Thoracic aorta (tissue), 2 donors: ENCODE measurements at regions not wholly inside any gene's neighbourhood (a gene's known extent, or its start where the extent isn't known, plus 50 kb on each side); places are given as distances from the start of the nearest gene placed in this dataset.
"Not testable (repeated sequence)": the region's sequence is repeated elsewhere in the genome, so short reads cannot be mapped to it uniquely, and the experiment has no call there.

Source experiments
- ATAC-seq: fragments of 150-250 bp; one replicate; pipeline ENCODE4 v1.8.0; 2017; ENCODE audit warnings: low read depth; ENCODE audit not compliant: insufficient number of reproducible peaks, low FRiP score
- DNase-seq: peaks from one replicate; pipeline ENCODE4 v3.0.0-alpha.2; 2020; ENCODE audit warnings: low spot score
- H3K27ac ChIP-seq, 2 donors: fragments of 200-600 bp; sonication (generic); 1 replicate in 1 of 2; 2 replicates in 1 of 2; pipeline ENCODE4 v1.5.1; 2016; ENCODE audit warnings: mild to moderate bottlenecking in 2 of 2, moderate library complexity in 2 of 2
- H3K27me3 ChIP-seq: fragments of 200-600 bp; sonication (generic); replicated peaks from 2 replicates; pipeline ENCODE4 v1.6.0; 2016; ENCODE audit warnings: mild to moderate bottlenecking; ENCODE audit not compliant: insufficient read depth
- H3K36me3 ChIP-seq: fragments of 200-600 bp; sonication (generic); one replicate; pipeline ENCODE4 v1.5.1; 2016
- H3K4me1 ChIP-seq, 2 donors: fragments of 200-600 bp; sonication (generic); 1 replicate in 1 of 2; 2 replicates in 1 of 2; pipeline versions ENCODE4 v1.5.1 to v1.6.0; 2016; ENCODE audit warnings: low read depth in 2 of 2, mild to moderate bottlenecking in 1 of 2; ENCODE audit not compliant: control insufficient read depth in 1 of 2
- H3K4me3 ChIP-seq: fragments of 200-600 bp; sonication (generic); 2 replicates; pipeline ENCODE4 v1.5.1; 2016; ENCODE audit warnings: mild to moderate bottlenecking
- H3K9me3 ChIP-seq: fragments of 200-600 bp; sonication (generic); 2 replicates; pipeline ENCODE4 v1.5.1; 2016
- TF ChIP-seq, protein P1 (sequence below): fragments of 200-600 bp; sonication (generic); IDR thresholded peaks from one replicate; pipeline ENCODE4 v1.5.1; 2019; ENCODE audit warnings: antibody characterized with exemption

DNA sequence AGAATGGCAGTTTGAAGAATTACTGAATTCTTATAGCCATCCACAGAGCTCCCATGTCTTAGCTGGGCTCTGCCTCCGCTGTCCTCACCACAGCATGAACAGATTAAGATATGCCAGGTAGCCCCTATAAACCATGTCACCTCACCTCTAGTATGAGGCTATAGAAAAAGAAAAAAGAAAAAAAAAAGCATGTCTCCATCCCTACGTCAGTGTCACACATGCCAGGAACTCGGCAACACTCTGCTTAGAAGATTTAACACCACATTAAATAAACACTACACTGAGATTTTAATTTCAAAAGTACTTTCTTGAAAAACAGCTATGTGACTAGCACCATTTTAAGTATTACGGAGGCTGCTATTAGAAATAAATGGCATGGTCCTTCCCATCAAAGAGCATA lies 149.4 kb downstream of the CAPZA3 start:
- no peaks in the 10 kb centered on the region for H3K9me3 ChIP-seq
- no peak overlapping the region for H3K4me3 ChIP-seq
- peaks cover 0 to 8% of the 10 kb centered on the region in 2 donors for H3K4me1 ChIP-seq
- H3K27me3 ChIP-seq: no peaks in the 10 kb centered on the region
- TF ChIP-seq, protein P1, sequence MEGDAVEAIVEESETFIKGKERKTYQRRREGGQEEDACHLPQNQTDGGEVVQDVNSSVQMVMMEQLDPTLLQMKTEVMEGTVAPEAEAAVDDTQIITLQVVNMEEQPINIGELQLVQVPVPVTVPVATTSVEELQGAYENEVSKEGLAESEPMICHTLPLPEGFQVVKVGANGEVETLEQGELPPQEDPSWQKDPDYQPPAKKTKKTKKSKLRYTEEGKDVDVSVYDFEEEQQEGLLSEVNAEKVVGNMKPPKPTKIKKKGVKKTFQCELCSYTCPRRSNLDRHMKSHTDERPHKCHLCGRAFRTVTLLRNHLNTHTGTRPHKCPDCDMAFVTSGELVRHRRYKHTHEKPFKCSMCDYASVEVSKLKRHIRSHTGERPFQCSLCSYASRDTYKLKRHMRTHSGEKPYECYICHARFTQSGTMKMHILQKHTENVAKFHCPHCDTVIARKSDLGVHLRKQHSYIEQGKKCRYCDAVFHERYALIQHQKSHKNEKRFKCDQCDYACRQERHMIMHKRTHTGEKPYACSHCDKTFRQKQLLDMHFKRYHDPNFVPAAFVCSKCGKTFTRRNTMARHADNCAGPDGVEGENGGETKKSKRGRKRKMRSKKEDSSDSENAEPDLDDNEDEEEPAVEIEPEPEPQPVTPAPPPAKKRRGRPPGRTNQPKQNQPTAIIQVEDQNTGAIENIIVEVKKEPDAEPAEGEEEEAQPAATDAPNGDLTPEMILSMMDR: no peak
- no peak overlapping the region for H3K27ac ChIP-seq
- no peak for DNase-seq
- no peaks in the 10 kb centered on the region for H3K36me3 ChIP-seq
- ATAC-seq: no peak

DNA sequence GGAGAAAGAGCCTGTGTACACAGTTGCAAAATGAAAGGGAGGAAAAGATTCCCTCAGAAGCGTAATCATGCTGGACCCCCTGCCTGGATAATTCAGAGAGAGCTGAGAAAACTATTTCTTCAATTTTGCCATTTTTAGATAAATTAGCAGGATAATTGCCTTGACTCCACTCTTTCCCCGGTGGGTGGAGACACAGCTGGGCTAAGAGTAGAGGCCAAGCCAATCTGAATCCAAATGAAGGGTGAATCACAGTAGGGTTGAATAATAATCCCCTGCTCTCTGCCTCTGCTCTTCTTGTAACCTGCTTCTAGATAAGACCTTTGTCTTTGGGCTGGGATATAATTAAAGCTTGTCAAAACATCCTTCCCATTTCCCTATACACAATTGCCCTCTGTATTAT lies 150.1 kb downstream of the CAPZA3 start:
- no peak for DNase-seq
- no peaks in the 10 kb centered on the region for H3K27me3 ChIP-seq
- H3K4me3 ChIP-seq: no peak overlapping the region
- H3K9me3 ChIP-seq: no peaks in the 10 kb centered on the region
- TF ChIP-seq, protein P1: no peak
- no peak for ATAC-seq
- no peaks in the 10 kb centered on the region for H3K36me3 ChIP-seq
- H3K4me1 ChIP-seq: peaks cover 0 to 8% of the 10 kb centered on the region in 2 donors
- no peak overlapping the region for H3K27ac ChIP-seq

DNA sequence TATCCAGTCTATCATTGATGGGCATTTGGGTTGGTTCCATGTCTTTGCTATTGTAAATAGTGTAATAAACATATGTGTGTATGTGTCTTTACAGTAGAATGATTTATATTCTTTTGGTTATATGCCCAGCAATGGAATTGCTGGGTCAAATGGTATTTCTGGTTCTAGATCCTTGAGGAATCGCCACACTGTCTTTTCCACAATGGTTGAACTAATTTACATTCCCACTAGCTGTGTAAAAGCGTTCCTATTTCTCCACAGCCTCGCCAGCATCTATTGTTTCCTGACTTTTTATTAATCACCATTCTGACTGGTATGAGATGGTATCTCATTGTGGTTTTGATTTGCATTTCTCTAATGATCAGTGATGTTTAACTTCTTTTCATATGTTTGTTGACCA lies 152.7 kb downstream of the CAPZA3 start:
- not testable (repeated sequence) for H3K9me3 ChIP-seq, DNase-seq, H3K27ac ChIP-seq, ATAC-seq, H3K4me1 ChIP-seq, H3K36me3 ChIP-seq, H3K27me3 ChIP-seq, H3K4me3 ChIP-seq

DNA sequence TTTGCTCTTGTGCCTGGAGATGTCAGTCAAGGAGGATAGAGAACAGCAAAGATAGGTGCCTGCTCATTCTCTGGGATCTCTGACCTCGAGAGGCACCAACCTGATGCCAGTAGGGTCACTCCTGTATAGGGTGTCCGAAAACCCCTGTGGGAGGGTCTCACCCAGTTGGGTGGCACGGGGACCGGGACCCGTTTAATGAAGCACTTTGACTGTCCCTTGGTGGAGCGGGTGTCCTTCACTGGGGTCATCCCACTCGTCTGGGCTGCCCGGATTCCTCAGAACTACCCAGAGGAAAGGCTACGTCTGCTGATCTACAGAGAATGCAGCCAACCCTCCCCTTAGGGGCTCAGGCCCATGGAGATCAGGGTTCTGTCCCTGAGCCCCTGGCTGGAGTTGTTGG lies 157.6 kb downstream of the CAPZA3 start:
- ATAC-seq (no peak), DNase-seq (no peak)
- Histone ChIP-seq H3K27me3 (no peaks in the 10 kb centered on the region), H3K36me3 (no peaks in the 10 kb centered on the region), H3K27ac (no peak overlapping the region), H3K4me1 (no peaks in the 10 kb centered on the region), H3K9me3 (no peaks in the 10 kb centered on the region), H3K4me3 (no peak overlapping the region)
- TF ChIP-seq, protein P1: no peak

DNA sequence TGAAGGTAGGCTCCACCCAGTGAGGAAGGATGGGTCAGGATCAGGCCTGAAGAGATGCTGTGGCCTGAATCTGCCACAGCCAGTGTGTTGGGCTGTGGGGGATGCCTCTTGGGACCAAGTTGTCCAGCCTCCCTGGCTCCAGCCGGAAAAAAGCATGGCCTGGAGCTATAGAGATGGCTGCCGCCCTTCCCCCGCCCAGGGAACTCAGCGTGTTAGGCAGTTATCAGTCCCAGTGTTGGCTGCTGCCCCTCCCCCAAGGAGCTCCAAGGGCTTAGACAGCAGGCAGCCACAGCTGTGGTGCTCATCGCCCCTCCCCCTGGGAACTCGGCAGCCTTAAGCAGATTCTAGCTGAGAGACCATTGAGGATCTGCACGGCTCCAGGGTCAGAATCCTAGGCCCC lies 158.0 kb downstream of the CAPZA3 start:
- DNase-seq (no peak), ATAC-seq (no peak)
- Histone ChIP-seq H3K36me3 (no peaks in the 10 kb centered on the region), H3K27me3 (no peaks in the 10 kb centered on the region), H3K4me1 (no peaks in the 10 kb centered on the region), H3K27ac (no peak overlapping the region), H3K4me3 (no peak overlapping the region), H3K9me3 (no peaks in the 10 kb centered on the region)
- TF ChIP-seq, protein P1: no peak

DNA sequence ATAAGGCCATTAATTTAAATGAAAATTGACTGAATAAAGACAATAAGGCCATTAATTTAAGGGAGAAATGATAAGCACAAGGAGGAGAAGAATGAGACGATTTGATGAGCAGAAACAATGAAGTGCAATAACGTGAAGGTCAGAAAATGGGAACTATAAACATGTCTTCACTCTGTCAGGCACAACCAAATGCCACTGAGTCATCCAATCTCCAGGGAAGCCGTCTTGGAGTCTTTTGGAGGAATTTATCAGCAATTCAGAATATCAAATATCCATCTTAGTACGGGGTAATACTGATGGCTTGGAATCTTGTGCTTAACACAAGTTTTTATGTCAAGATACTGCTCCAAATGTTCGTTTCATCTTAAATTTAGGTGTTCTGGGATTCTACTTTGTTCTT lies 159.9 kb downstream of the CAPZA3 start:
- Histone ChIP-seq H3K27me3 (no peaks in the 10 kb centered on the region), H3K27ac (no peak overlapping the region), H3K36me3 (no peaks in the 10 kb centered on the region), H3K4me1 (no peaks in the 10 kb centered on the region), H3K9me3 (no peaks in the 10 kb centered on the region), H3K4me3 (no peak overlapping the region)
- TF ChIP-seq, protein P1: no peak
- DNase-seq (no peak), ATAC-seq (no peak)
